ENCODE measurements at regions not wholly inside any gene's neighbourhood (a gene's known extent, or its start where the extent isn't known, plus 50 kb on each side); places are given as distances from the start of the nearest gene placed in this dataset.

DNA sequence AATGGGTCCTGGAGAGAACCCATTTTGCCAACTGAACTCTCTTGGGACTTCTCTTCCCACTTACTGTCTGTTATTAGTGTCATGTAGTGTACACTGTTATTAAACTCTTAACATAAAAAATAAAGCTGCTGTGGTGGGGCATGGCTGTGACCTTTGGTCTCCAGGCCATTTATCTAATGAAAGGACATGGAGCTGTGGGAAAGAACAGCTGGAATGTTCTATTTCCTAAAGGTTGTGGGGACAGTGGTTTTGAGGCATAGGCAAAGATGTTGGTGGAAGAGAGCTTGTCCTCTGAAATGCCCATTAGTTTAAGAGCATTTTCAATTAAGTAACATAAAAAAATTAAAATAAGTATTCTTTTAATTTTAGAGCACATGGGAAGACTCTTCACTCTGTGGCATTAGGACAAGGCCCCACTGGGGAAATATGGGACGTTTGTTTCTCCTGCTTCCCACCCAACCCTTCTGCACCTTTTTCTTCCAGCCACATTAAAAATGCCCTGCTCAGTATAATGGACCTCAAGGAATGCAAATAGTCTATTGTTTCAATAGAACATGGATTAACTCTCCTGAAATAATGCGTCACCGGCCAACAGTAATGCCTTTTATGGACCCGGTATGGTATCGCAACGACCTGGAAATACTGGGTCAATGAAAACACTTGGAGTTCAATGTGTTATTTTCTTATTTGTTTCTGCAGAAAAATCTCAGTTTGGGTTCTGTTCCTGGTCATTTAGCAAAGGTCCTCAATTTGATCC, 149.6 kb downstream of the BUB3 start:
- TF ChIP-seq POLR2A (IDR thresholded peaks at IDR 0.05; ENCODE audit: low read depth, low read length) (no peak), EZH2 (IDR thresholded peaks at IDR 0.05; ENCODE audit: borderline replicate concordance, low read depth, low read length, severe bottlenecking) (no peak), POLR2AphosphoS5 (IDR thresholded peaks at IDR 0.05; ENCODE audit: insufficient read depth, low read depth, low read length) (no peak), GATA2 (IDR thresholded peaks at IDR 0.05; ENCODE audit: insufficient read depth, insufficient read length, low read depth, low read length) (no peak)
- TF ChIP-seq, protein P1, sequence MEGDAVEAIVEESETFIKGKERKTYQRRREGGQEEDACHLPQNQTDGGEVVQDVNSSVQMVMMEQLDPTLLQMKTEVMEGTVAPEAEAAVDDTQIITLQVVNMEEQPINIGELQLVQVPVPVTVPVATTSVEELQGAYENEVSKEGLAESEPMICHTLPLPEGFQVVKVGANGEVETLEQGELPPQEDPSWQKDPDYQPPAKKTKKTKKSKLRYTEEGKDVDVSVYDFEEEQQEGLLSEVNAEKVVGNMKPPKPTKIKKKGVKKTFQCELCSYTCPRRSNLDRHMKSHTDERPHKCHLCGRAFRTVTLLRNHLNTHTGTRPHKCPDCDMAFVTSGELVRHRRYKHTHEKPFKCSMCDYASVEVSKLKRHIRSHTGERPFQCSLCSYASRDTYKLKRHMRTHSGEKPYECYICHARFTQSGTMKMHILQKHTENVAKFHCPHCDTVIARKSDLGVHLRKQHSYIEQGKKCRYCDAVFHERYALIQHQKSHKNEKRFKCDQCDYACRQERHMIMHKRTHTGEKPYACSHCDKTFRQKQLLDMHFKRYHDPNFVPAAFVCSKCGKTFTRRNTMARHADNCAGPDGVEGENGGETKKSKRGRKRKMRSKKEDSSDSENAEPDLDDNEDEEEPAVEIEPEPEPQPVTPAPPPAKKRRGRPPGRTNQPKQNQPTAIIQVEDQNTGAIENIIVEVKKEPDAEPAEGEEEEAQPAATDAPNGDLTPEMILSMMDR (IDR thresholded peaks at IDR 0.05; ENCODE audit: extremely low read depth in 1 of 2, insufficient read depth in 1 of 2, low read depth in 1 of 2, low read length in 2 of 2): no peak
